PFSK-1 (cell line): ENCODE measurements at regions not wholly inside any gene's neighbourhood (a gene's known extent, or its start where the extent isn't known, plus 50 kb on each side); places are given as distances from the start of the nearest gene placed in this dataset.

Source experiments
- FOXP2 ChIP-seq: optimal IDR thresholded peaks from 2 replicates; pipeline ENCODE3; 2011; ENCODE audit warnings: borderline replicate concordance, control low read depth, inconsistent platforms; ENCODE audit not compliant: insufficient read depth; ENCODE audit errors: extremely low read length, extremely low read depth
- POLR2AphosphoS5 ChIP-seq: IDR thresholded peaks from 2 replicates; pipeline ENCODE4 v1.6.1; 2012; ENCODE audit warnings: low read depth, mild to moderate bottlenecking, control low read depth, low read length, moderate library complexity
- SIN3A ChIP-seq: IDR thresholded peaks from 2 replicates; pipeline ENCODE4 v1.6.1; 2012; ENCODE audit warnings: mild to moderate bottlenecking, low read length, moderate library complexity, borderline replicate concordance; ENCODE audit not compliant: insufficient read depth
- TAF1 ChIP-seq: IDR thresholded peaks from 2 replicates; pipeline ENCODE4 v1.6.1; 2012; ENCODE audit warnings: low read length, control low read depth, borderline replicate concordance; ENCODE audit not compliant: insufficient read depth
- TF ChIP-seq, protein P1 (sequence below), 2 experiments: IDR thresholded peaks; 2 replicates each; pipeline versions ENCODE4 v1.6.1 to v1.8.0; 2011 to 2012; ENCODE audit warnings: low read depth in 2 of 2, low read length in 2 of 2, control low read depth in 1 of 2, inconsistent platforms in 1 of 2, mild to moderate bottlenecking in 1 of 2, moderate library complexity in 1 of 2; ENCODE audit not compliant: insufficient read depth in 1 of 2

DNA sequence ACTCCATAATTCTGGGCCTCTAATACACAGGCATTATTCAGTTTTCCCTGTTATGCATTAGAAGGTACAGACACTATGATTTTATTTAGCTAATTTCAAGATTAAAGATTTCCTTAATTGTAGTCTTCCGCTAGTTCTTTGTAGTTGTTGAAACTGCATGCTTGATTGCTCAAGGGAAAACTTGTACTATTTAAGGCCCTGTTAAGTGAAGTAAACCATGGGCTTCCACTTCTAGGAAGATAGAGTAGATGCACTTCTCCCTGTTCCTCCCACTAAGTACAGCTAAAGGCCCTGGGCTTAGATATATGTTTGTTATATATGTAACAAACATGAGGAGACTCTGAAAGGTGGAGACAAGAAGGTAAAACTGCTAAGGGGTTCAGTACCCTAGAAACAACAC lies 215.8 kb upstream of the LEF1 start:
- TF ChIP-seq FOXP2 (no peak), SIN3A (no peak), TAF1 (no peak), POLR2AphosphoS5 (no peak)
- TF ChIP-seq, protein P1, sequence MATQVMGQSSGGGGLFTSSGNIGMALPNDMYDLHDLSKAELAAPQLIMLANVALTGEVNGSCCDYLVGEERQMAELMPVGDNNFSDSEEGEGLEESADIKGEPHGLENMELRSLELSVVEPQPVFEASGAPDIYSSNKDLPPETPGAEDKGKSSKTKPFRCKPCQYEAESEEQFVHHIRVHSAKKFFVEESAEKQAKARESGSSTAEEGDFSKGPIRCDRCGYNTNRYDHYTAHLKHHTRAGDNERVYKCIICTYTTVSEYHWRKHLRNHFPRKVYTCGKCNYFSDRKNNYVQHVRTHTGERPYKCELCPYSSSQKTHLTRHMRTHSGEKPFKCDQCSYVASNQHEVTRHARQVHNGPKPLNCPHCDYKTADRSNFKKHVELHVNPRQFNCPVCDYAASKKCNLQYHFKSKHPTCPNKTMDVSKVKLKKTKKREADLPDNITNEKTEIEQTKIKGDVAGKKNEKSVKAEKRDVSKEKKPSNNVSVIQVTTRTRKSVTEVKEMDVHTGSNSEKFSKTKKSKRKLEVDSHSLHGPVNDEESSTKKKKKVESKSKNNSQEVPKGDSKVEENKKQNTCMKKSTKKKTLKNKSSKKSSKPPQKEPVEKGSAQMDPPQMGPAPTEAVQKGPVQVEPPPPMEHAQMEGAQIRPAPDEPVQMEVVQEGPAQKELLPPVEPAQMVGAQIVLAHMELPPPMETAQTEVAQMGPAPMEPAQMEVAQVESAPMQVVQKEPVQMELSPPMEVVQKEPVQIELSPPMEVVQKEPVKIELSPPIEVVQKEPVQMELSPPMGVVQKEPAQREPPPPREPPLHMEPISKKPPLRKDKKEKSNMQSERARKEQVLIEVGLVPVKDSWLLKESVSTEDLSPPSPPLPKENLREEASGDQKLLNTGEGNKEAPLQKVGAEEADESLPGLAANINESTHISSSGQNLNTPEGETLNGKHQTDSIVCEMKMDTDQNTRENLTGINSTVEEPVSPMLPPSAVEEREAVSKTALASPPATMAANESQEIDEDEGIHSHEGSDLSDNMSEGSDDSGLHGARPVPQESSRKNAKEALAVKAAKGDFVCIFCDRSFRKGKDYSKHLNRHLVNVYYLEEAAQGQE (IDR thresholded peaks at IDR 0.05; ENCODE audit: insufficient read depth in 1 of 2, low read depth in 2 of 2, low read length in 2 of 2): no peak

DNA sequence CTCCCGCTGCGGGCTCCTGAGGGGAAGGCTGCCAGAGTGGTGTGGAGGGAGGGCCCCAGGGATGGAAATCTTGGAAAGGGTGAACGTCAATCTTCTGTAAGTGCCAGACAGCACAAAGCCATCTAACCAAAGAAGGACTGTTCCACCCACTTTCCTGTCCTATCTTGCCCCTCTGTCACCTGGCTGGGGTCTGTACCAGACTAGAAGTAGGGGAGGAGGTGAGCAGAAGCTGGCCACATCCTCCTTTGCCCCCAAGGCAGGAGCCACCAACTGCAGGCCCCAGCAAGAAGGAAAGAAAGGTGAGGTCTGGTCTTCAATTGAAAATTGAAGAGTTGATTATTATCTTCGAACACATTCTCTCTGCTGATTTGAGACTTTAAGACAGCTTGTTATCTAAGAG lies 214.4 kb upstream of the LEF1 start:
- no peak for TF ChIP-seq SIN3A
- TF ChIP-seq, protein P1 (IDR thresholded peaks at IDR 0.05; ENCODE audit: insufficient read depth in 1 of 2, low read depth in 2 of 2, low read length in 2 of 2): no peak
- TF ChIP-seq POLR2AphosphoS5: no peak
- no peak for TF ChIP-seq FOXP2
- TF ChIP-seq TAF1: no peak

DNA sequence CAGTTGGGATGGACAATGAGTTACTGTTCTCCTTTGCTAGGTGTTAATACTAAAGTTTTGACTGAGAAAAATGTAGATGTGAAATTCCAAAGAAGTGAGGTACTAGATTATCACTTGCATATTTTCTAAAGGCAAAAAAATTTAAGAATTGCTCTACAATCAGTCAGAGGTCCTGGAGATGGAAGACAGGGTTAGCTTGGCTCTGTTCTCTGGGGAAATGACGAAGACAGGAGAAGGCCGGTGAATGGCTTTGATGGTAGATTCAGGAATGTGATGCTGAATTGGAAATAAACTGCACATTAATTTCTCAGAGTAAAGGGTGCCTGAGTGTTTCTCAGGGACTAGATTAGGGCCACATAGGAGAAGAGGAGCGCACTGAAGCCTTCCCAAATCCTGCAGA lies 214.0 kb upstream of the LEF1 start:
- TF ChIP-seq POLR2AphosphoS5 (no peak), FOXP2 (no peak), TAF1 (no peak), SIN3A (no peak)
- TF ChIP-seq, protein P1 (IDR thresholded peaks at IDR 0.05; ENCODE audit: insufficient read depth in 1 of 2, low read depth in 2 of 2, low read length in 2 of 2): no peak

DNA sequence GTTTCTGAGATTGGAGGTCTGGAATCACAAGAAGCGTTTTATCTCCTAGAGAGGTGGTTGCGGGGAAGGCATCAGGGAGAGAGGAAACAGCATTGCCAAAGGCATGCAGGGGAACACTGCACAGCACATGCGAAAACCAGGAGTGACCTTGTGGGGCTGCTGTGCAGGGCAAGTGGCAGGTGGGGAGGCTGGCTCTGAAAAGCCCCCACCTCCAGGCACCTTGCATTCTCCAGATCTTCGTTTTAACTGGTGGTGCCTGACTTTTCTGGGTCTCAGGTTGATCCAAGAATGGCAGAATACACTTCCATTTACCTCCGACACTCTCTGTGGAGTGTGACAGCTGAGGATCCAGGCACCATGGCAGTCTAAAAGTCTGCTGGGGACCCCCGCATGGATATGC lies 209.4 kb upstream of the LEF1 start:
- TF ChIP-seq TAF1 (no peak), SIN3A (no peak), POLR2AphosphoS5 (no peak), FOXP2 (no peak)
- TF ChIP-seq, protein P1 (IDR thresholded peaks at IDR 0.05; ENCODE audit: insufficient read depth in 1 of 2, low read depth in 2 of 2, low read length in 2 of 2): no peak

DNA sequence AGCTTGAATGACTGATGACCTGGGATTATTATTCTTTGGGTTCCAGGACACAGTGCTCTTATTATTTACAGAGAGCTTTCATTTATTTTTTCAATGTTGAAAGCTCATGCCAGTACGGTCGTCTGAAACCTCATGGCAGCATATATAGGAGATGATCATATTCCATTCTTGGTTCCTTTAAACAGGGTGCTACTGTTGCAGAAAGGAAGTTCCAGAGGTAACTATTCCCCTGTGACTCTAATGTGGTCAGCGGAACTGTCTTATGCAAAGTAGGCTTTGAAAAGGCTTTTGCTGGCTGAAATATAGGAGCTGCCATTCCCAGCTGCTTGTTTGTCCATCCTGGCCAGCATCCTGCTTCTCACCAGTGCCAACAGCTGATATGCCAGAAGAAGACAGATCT lies 208.3 kb upstream of the LEF1 start:
- no peak for TF ChIP-seq TAF1
- TF ChIP-seq POLR2AphosphoS5: no peak
- no peak for TF ChIP-seq FOXP2
- no peak for TF ChIP-seq SIN3A
- TF ChIP-seq, protein P1 (IDR thresholded peaks at IDR 0.05; ENCODE audit: insufficient read depth in 1 of 2, low read depth in 2 of 2, low read length in 2 of 2): no peak
